Osteocyte (in vitro differentiated cells): ENCODE measurements at regions not wholly inside any gene's neighbourhood (a gene's known extent, or its start where the extent isn't known, plus 50 kb on each side); places are given as distances from the start of the nearest gene placed in this dataset.

Source experiments
- DNase-seq: peaks from one replicate; pipeline ENCODE4 v3.0.0; 2021; ENCODE audit warnings: mixed read lengths; ENCODE audit not compliant: unreplicated experiment; ENCODE audit errors: extremely low spot score
- H3K27ac Mint-ChIP-seq: one replicate; pipeline ENCODE4 v1.8.0; 2021; ENCODE audit warnings: mild to moderate bottlenecking, mixed read lengths; ENCODE audit not compliant: unreplicated experiment
- H3K27me3 Mint-ChIP-seq: one replicate; pipeline ENCODE4 v1.8.0; 2021; ENCODE audit warnings: mixed read lengths; ENCODE audit not compliant: unreplicated experiment
- H3K36me3 Mint-ChIP-seq: one replicate; pipeline ENCODE4 v1.8.0; 2021; ENCODE audit warnings: mixed read lengths; ENCODE audit not compliant: unreplicated experiment
- H3K4me1 Mint-ChIP-seq: one replicate; pipeline ENCODE4 v1.8.0; 2021; ENCODE audit warnings: mixed read lengths; ENCODE audit not compliant: unreplicated experiment
- H3K4me3 Mint-ChIP-seq: one replicate; pipeline ENCODE4 v1.8.0; 2021; ENCODE audit warnings: mild to moderate bottlenecking, moderate library complexity, mixed read lengths; ENCODE audit not compliant: unreplicated experiment
- H3K9me3 Mint-ChIP-seq: one replicate; pipeline ENCODE4 v1.8.0; 2021; ENCODE audit warnings: mixed read lengths; ENCODE audit not compliant: unreplicated experiment
- TF ChIP-seq, protein P1 (sequence below): fragments of 200-600 bp; sonication (generic); IDR thresholded peaks from 2 replicates; pipeline ENCODE4 v1.5.0; 2021; ENCODE audit warnings: antibody characterized with exemption, mild to moderate bottlenecking, moderate library complexity

GRCh38 chr6:43910149-43910637 is 140.2 kb downstream of the VEGFA start:
- Mint-ChIP-seq H3K9me3 (no peaks in the 10 kb centered on the region), H3K4me3 (no peak overlapping the region), H3K36me3 (no peaks in the 10 kb centered on the region), H3K4me1 (peaks cover 12% of the 10 kb centered on the region), H3K27me3 (no peaks in the 10 kb centered on the region), H3K27ac (no peak overlapping the region)
- no peak for DNase-seq
- TF ChIP-seq, protein P1, sequence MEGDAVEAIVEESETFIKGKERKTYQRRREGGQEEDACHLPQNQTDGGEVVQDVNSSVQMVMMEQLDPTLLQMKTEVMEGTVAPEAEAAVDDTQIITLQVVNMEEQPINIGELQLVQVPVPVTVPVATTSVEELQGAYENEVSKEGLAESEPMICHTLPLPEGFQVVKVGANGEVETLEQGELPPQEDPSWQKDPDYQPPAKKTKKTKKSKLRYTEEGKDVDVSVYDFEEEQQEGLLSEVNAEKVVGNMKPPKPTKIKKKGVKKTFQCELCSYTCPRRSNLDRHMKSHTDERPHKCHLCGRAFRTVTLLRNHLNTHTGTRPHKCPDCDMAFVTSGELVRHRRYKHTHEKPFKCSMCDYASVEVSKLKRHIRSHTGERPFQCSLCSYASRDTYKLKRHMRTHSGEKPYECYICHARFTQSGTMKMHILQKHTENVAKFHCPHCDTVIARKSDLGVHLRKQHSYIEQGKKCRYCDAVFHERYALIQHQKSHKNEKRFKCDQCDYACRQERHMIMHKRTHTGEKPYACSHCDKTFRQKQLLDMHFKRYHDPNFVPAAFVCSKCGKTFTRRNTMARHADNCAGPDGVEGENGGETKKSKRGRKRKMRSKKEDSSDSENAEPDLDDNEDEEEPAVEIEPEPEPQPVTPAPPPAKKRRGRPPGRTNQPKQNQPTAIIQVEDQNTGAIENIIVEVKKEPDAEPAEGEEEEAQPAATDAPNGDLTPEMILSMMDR: no peak

- no peak overlapping the region for H3K4me3 Mint-ChIP-seq
- no peak for DNase-seq
- H3K36me3 Mint-ChIP-seq: no peaks in the 10 kb centered on the region
- H3K4me1 Mint-ChIP-seq: peaks cover 12% of the 10 kb centered on the region
- H3K9me3 Mint-ChIP-seq: no peaks in the 10 kb centered on the region
- H3K27ac Mint-ChIP-seq: no peak overlapping the region
- H3K27me3 Mint-ChIP-seq: no peaks in the 10 kb centered on the region
- TF ChIP-seq, protein P1: no peak
Measured at GRCh38 chr6:43909474-43910148, 139.6 kb downstream of the VEGFA start.

- peaks cover 3% of the 10 kb centered on the region for H3K27me3 Mint-ChIP-seq
- H3K4me1 Mint-ChIP-seq: peaks cover 12% of the 10 kb centered on the region
- TF ChIP-seq, protein P1: no peak
- no peaks in the 10 kb centered on the region for H3K36me3 Mint-ChIP-seq
- no peak overlapping the region for H3K4me3 Mint-ChIP-seq
- H3K9me3 Mint-ChIP-seq: no peaks in the 10 kb centered on the region
- no peak overlapping the region for H3K27ac Mint-ChIP-seq
- no peak for DNase-seq
Measured at GRCh38 chr6:43907789-43908472, 137.9 kb downstream of the VEGFA start.

DNA sequence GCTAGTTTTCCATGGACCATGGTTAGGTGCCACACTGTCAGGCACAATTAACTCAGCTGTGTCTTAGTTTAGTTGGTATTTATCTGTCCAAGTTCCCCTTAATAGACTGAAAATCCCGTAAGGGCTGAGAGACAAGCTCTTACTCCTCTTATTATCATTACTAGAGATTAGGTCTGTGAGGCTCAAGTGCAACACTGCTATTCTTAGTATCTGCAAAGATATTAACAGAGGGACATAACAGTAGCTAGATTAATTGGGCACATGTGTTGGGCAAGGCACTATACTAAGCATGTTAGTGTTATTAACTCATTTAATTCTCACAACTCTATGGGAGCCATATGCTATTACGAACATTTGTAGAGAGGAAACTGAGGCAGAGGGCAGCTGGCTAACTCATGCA is 137.3 kb downstream of the VEGFA start:
- Mint-ChIP-seq H3K4me1 (peaks cover 12% of the 10 kb centered on the region), H3K4me3 (no peak overlapping the region), H3K9me3 (no peaks in the 10 kb centered on the region), H3K36me3 (no peaks in the 10 kb centered on the region), H3K27me3 (peaks cover 3% of the 10 kb centered on the region), H3K27ac (no peak overlapping the region)
- DNase-seq: no peak
- TF ChIP-seq, protein P1: no peak

DNA sequence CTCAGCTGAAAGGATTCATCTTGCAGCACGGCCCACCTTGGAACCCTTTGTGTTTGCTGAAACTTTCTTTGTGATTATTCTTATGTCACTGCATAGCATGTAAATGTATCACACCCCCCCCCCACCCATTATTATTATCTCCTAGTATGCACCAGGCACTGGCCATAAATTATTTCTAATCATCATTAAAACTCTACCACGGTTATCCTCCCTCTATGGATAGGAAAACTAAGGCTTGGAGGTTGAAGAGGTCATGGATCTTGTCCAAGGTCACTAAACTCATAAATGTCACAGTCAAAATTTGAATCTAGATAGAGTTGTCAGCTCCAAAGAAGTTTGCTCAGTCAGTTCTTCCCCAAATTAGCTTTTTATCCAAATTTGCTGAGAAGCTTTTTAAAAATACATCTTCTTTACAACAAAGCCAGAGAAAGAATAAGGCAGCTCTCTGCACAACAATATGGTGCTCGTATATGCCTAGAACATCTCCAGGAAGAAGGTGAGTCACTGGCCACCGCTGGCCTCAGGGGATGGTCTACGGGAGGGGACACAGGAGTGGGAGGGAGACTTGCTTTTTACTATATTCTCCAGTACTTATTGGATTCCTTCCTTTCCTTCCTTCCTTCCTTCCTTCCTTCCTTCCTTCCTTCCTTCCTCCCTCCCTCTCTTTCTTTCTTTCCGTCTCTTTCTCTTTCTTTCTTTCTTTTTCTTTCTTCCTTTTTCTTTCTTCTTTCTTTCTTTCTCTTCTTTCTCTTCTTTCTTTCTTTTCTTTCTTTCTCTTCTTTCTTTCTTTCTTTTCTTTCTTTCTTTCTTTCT is 134.5 kb downstream of the VEGFA start:
- TF ChIP-seq, protein P1: no peak
- DNase-seq: no peak
- peaks cover 3% of the 10 kb centered on the region for H3K27me3 Mint-ChIP-seq

More for the DNA sequence above, 134.5 kb downstream of the VEGFA start:
- Mint-ChIP-seq H3K27ac (no peak overlapping the region), H3K4me3 (no peak overlapping the region), H3K9me3 (no peaks in the 10 kb centered on the region), H3K4me1 (no peaks in the 10 kb centered on the region), H3K36me3 (no peaks in the 10 kb centered on the region)
